Suppressor macrophage treated with lipopolysaccharide for 1 hour (primary cell): ENCODE measurements at regions not wholly inside any gene's neighbourhood (a gene's known extent, or its start where the extent isn't known, plus 50 kb on each side); places are given as distances from the start of the nearest gene placed in this dataset.
A peak's percentile ranks its signal among the peaks of the same experiment; 100 is the strongest.
"Not testable (repeated sequence)": the region's sequence is repeated elsewhere in the genome, so short reads cannot be mapped to it uniquely, and the experiment has no call there.

Experiments used
- DNase-seq, 3 donors: peaks; one replicate each; pipeline ENCODE4 v3.0.0-alpha.2; 2020 to 2022

- DNase-seq = no peak
Observed at GRCh38 chr2:60230596-60230995, 322.9 kb downstream of the BCL11A start.

- DNase-seq = no peak
Observed at GRCh38 chr2:60230037-60230436, 323.4 kb downstream of the BCL11A start.

DNA sequence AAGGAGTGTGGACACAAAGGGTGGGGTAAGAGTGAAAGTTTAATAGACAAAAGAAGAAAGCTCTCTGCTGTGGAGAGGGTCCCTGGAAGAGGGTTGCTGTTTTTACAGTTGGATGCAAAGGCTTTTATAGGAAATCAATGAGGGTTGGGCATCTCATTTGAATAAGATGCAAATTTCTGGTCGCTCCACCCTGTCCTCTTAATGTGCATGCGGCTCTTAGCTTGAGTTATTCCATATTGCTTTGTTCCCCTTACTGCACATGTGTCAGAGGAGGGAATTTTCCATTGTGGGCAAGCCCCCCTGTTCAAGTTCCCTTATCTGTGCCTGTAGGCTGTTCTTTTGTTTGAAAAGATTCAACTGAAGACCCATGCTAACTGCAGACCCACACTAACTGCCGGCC, 326.5 kb downstream of the BCL11A start:
- peak; percentile 29 to 46 (median 42) for DNase-seq

DNA sequence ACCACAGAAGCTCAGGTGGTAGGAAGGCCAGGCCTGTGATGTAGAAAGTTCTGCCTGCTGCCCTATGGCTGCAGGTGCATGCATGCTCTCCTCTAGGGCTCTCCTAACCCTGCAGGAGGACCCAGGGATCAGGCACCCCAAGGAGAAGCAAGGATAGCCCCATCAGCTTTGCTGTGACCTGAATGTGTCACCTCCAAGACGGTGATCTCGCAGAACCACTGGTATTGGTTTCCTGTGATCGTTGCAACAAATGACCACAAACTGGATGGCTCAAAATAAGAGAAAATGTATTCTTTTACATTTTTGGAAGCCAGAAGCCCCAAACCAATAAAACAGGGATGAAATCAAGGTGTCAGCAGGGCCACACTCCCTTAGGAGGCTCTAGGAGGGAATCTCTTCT, 327.3 kb downstream of the BCL11A start:
- no peak for DNase-seq

GRCh38 chr2:60223859-60224258, 329.6 kb downstream of the BCL11A start:
- DNase-seq = no peak

GRCh38 chr2:60221098-60221497, 332.4 kb downstream of the BCL11A start:
- peak; percentile 26 to 48 (median 42) for DNase-seq

GRCh38 chr2:60219536-60219935, 333.9 kb downstream of the BCL11A start:
- no peak for DNase-seq

GRCh38 chr2:60216452-60216995, 336.9 kb downstream of the BCL11A start:
- DNase-seq = no peak

GRCh38 chr2:60215386-60215901, 338.0 kb downstream of the BCL11A start:
- DNase-seq = no peak

DNA sequence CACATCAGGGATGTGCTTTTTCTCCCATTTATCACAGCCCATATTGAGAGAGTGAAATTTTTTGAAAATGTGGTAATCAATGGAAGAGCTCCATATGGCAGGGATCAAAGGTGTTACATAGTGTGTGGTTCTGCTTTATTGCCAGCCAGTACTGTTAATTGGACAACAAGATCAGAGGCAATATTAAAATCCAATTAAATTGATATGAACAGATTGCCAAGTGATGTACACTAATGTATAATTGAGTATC, 338.9 kb downstream of the BCL11A start:
- no peak for DNase-seq

- DNase-seq = peak; percentile 60 to 70 (median 62)
Observed at GRCh38 chr2:60213865-60214625, 339.4 kb downstream of the BCL11A start.

DNA sequence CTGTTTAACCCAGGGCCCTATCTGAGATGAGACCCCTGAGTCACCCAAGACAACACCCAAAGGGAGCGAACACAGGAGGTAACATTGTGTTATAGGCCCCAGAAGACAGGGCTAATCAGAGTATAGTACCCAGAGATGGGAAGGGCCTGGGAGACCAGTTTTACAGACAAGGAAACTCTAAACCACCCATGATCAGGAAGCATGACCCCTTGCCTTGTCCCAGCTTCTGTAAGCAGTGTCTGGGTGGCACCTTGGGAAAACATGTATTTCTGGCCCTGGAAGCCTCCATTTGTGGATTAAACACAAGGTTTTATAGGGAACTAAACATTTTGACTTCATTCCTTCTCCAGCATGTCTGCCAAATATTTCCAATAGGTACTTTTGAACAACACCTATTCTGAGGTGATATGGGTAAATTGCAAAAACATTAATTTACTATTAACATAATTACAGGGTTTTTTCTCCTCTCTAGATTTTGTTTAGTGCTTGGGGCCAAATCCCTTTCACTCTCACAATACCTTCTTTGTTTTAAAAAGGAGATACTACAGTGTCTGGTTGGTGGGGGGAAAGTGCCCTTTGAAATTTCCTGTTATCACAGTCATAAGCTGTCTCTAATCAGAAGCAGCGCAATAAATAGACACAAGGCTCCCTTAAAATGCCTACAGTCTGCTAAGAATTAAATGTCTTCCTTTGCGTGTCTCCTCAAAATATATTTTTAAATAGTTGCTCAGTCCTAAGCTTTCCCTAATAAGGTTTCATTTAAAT, 341.1 kb downstream of the BCL11A start:
- DNase-seq = peak in 1 of 3 donors; percentile 10

DNA sequence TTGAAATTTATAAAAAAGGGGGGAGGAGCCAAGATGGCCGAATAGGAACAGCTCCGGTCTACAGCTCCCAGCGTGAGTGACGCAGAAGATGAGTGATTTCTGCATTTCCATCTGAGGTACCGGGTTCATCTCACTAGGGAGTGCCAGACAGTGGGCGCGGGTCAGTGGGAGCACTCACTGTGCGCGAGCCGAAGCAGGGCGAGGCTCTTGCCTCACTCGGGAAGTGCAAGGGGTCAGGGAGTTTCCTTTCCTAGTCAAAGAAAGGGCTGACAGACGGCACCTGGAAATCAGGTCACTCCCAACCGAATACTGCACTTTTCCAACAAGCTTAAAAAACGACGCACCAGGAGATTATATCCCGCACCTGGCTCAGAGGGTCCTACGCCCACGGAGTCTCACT, 364.4 kb downstream of the BCL11A start:
- DNase-seq = not testable (repeated sequence)

DNA sequence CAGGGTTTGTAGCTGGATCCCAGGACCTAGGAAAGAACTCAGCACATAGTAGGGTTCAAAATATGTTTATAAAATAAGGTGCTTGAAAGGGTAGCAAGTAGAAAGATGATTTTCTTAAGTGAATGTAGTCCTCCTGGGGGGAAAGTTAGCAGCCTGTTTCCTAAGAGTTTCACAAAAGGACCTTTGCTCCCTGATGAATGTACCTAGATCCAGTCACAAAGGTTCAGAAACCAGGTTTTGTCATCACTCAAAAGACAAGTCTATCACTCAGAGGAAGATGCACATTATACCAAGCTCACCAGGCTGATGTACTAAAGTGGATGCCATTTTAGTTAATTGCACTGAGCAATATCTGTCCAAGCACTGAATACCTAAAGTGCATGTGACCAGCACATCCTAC, 378.2 kb downstream of the BCL11A start:
- no peak for DNase-seq

DNA sequence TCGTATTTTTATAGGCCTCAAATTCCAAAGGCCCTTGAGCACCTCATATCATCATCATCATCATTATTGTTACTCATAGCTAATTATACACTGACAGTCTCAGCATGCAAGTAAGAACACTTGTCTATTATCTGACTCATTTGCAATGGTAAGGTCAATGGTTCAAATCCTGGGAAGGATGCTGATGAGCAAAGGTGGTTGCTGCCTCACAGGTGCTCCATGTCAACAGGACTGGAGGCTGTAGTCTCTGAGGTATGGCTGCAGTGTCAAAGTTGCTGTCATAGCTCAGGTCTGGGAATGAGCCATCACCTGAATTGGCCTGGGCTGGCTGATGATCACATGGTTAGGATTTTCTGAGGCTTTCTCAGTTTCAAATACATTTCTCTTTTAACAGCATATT, 379.3 kb downstream of the BCL11A start:
- no peak for DNase-seq

GRCh38 chr2:60172801-60173200, 380.7 kb downstream of the BCL11A start:
- DNase-seq = no peak

GRCh38 chr2:60170272-60170671, 383.2 kb downstream of the BCL11A start:
- no peak for DNase-seq

DNA sequence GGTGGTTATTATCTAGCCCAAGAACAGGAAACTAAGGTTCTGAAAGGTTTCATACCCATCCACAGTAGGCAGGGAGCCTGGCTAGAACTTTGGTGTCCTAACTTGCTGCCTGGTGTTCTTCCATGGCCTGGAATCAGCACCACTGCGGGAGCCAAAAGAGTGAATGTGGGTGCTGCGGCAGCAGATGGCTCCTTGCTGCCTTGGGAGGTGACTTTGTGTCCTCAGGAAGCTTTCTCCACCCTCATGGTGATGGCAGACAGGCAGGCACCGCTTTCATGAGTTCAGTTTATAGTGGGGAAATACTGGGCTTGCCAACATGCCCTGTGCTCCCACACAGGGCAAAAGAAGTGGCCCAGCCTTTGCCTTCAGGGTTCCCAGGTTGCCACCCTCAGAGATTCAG, 385.2 kb downstream of the BCL11A start:
- no peak for DNase-seq

- no peak for DNase-seq
Observed at GRCh38 chr2:60167089-60167488, 386.4 kb downstream of the BCL11A start.

DNA sequence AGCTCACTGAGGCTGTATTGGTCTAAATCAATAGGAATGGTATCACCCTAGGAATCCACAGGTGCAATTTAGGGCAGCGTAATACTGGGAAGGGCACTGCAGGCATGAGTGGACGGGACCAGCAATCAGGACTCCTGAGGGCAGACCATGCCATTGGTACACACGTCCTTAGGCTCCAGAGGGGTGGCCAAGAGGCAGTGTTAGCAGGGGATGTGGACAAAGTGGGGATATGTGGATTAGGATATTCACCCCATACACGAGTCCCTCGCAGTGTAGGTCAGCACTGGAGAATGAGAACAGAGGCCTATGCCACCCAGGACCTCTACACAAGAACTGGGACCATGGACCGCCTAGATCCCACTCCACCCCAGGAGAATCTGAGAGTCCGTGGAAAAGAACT, 389.8 kb downstream of the BCL11A start:
- no peak for DNase-seq

DNA sequence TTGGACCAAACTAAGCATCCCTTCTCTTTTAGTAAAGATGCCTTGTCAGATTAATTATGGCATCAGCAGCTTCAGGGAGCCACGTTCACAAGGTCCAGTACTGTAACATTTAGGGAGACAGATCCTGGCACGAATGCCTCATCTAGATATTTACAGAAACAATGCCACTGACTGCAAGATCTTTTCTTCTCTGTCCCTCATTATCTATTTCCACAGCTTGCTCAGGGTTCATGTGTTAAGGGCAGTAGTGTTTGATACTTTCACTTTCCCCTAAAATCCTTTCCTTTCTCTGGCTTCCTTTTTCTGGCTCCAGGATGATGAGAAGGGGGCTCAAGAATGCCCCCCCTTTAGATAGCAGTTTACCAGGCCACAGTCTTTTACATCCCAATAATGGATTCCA, 393.9 kb downstream of the BCL11A start:
- DNase-seq = no peak

- no peak for DNase-seq
Observed at GRCh38 chr2:60158262-60158661, 395.2 kb downstream of the BCL11A start.

- DNase-seq = no peak
Observed at GRCh38 chr2:60157283-60157682, 396.2 kb downstream of the BCL11A start.

- DNase-seq = peak; percentile 34 to 49 (median 40)
Observed at GRCh38 chr2:60154142-60154541, 399.3 kb downstream of the BCL11A start.
